Natural killer cell treated with Interleukin-12 subunit alpha and Interleukin-12 subunit beta and Interleukin-15 and Interleukin-18, amount 100 ng/mL, for 72 hours (primary cell): ENCODE measurements at regions not wholly inside any gene's neighbourhood (a gene's known extent, or its start where the extent isn't known, plus 50 kb on each side); places are given as distances from the start of the nearest gene placed in this dataset.

Experiments
- ATAC-seq, 2 donors: fragments of 150-1000 bp; cut with Tn5 transposase in 1 of 2; sonication (Bioruptor Pico), chemical (Tn5 transposase) in 1 of 2; 2 replicates each; pipeline ENCODE4 v1.10.0; 2021
- DNase-seq: peaks from one replicate; pipeline ENCODE4 v3.0.0; 2022; ENCODE audit warnings: low spot score
- H3K27ac Mint-ChIP-seq, 2 donors: 1 replicate in 1 of 2; 2 replicates in 1 of 2; pipeline ENCODE4 v1.8.0; 2022; ENCODE audit warnings: mixed read lengths in 2 of 2, mild to moderate bottlenecking in 1 of 2, moderate library complexity in 1 of 2
- H3K27me3 Mint-ChIP-seq, 2 donors: 1 replicate in 1 of 2; 2 replicates in 1 of 2; pipeline ENCODE4 v1.8.0; 2022; ENCODE audit warnings: mixed read lengths in 2 of 2
- H3K36me3 Mint-ChIP-seq: one replicate; pipeline ENCODE4 v1.8.0; 2022; ENCODE audit warnings: mixed read lengths
- H3K4me1 Mint-ChIP-seq, 2 donors: 1 replicate in 1 of 2; 2 replicates in 1 of 2; pipeline ENCODE4 v1.8.0; 2022; ENCODE audit warnings: low read depth in 2 of 2, mixed read lengths in 2 of 2, mild to moderate bottlenecking in 1 of 2
- H3K4me3 Mint-ChIP-seq: one replicate; pipeline ENCODE4 v1.8.0; 2022; ENCODE audit warnings: mixed read lengths
- H3K9me3 Mint-ChIP-seq: 2 replicates; pipeline ENCODE4 v1.8.0; 2022; ENCODE audit warnings: mixed read lengths

- Mint-ChIP-seq H3K36me3 (peaks cover 7% of the 10 kb centered on the region), H3K4me3 (no peak overlapping the region), H3K27me3 (peaks cover 30 to 36% of the 10 kb centered on the region in 2 donors), H3K9me3 (no peaks in the 10 kb centered on the region), H3K4me1 (peaks cover 20 to 30% of the 10 kb centered on the region in 2 donors), H3K27ac (no peak overlapping the region)
- DNase-seq (no peak), ATAC-seq (no peak)
Observed at GRCh38 chr6:167695831-167696230, 130.9 kb upstream of the AFDN start.

- no peak for DNase-seq
- no peak for ATAC-seq
Observed at GRCh38 chr6:167696296-167696695, 130.4 kb upstream of the AFDN start.

GRCh38 chr6:167697316-167697715 lies 129.4 kb upstream of the AFDN start:
- peaks cover 23 to 34% of the 10 kb centered on the region in 2 donors for H3K27me3 Mint-ChIP-seq
- peak overlapping the region in 1 of 2 donors; percentile 50 for H3K27ac Mint-ChIP-seq
- DNase-seq (no peak), ATAC-seq (no peak)
- H3K4me3 Mint-ChIP-seq, result no peak overlapping the region
- H3K36me3 Mint-ChIP-seq, result peaks cover 7% of the 10 kb centered on the region
- no peaks in the 10 kb centered on the region for H3K9me3 Mint-ChIP-seq
- H3K4me1 Mint-ChIP-seq, result peaks cover 20 to 33% of the 10 kb centered on the region in 2 donors

More at GRCh38 chr6:167696296-167696695, 130.4 kb upstream of the AFDN start:
- peaks cover 20 to 33% of the 10 kb centered on the region in 2 donors for H3K4me1 Mint-ChIP-seq
- no peak overlapping the region for H3K27ac Mint-ChIP-seq
- no peaks in the 10 kb centered on the region for H3K9me3 Mint-ChIP-seq
- no peak overlapping the region for H3K4me3 Mint-ChIP-seq
- H3K36me3 Mint-ChIP-seq, result peaks cover 7% of the 10 kb centered on the region
- H3K27me3 Mint-ChIP-seq, result peaks cover 28 to 35% of the 10 kb centered on the region in 2 donors

- Mint-ChIP-seq H3K27me3 (peaks cover 25 to 35% of the 10 kb centered on the region in 2 donors), H3K27ac (peak overlapping the region; percentile 91 to 99), H3K4me1 (peaks cover 20 to 33% of the 10 kb centered on the region in 2 donors), H3K36me3 (peaks cover 7% of the 10 kb centered on the region), H3K9me3 (no peaks in the 10 kb centered on the region), H3K4me3 (no peak overlapping the region)
- no peak for ATAC-seq
- no peak for DNase-seq
Observed at GRCh38 chr6:167698540-167698939, 128.2 kb upstream of the AFDN start.

GRCh38 chr6:167699141-167699931 lies 127.4 kb upstream of the AFDN start:
- peak overlapping the region; percentile 91 to 99 for H3K27ac Mint-ChIP-seq
- peaks cover 22 to 30% of the 10 kb centered on the region in 2 donors for H3K27me3 Mint-ChIP-seq
- H3K9me3 Mint-ChIP-seq, result no peaks in the 10 kb centered on the region
- DNase-seq (peak; percentile 81), ATAC-seq (peak; percentile 90 to 94)
- peaks cover 7% of the 10 kb centered on the region for H3K36me3 Mint-ChIP-seq
- H3K4me1 Mint-ChIP-seq, result peaks cover 20 to 31% of the 10 kb centered on the region in 2 donors
- H3K4me3 Mint-ChIP-seq, result peak overlapping the region; percentile 76

- Mint-ChIP-seq H3K36me3 (peaks cover 7% of the 10 kb centered on the region), H3K27me3 (peaks cover 22 to 33% of the 10 kb centered on the region in 2 donors), H3K27ac (peak overlapping the region; percentile 91 to 99), H3K4me3 (peak overlapping the region; percentile 76), H3K4me1 (peaks cover 26 to 34% of the 10 kb centered on the region in 2 donors), H3K9me3 (no peaks in the 10 kb centered on the region)
- ATAC-seq (no peak), DNase-seq (no peak)
Observed at GRCh38 chr6:167700199-167700598, 126.5 kb upstream of the AFDN start.

GRCh38 chr6:167701010-167701409 lies 125.7 kb upstream of the AFDN start:
- Mint-ChIP-seq H3K36me3 (peaks cover 7% of the 10 kb centered on the region), H3K9me3 (no peaks in the 10 kb centered on the region), H3K27ac (peak overlapping the region; percentile 91 to 99), H3K4me3 (no peak overlapping the region), H3K4me1 (peaks cover 28 to 39% of the 10 kb centered on the region in 2 donors), H3K27me3 (peaks cover 22 to 33% of the 10 kb centered on the region in 2 donors)
- ATAC-seq (no peak), DNase-seq (no peak)

- Mint-ChIP-seq H3K36me3 (peaks cover 7% of the 10 kb centered on the region), H3K4me1 (peaks cover 39 to 42% of the 10 kb centered on the region in 2 donors), H3K27ac (no peak overlapping the region), H3K4me3 (no peak overlapping the region), H3K9me3 (no peaks in the 10 kb centered on the region), H3K27me3 (peaks cover 18 to 35% of the 10 kb centered on the region in 2 donors)
- ATAC-seq (no peak), DNase-seq (no peak)
Observed at GRCh38 chr6:167702241-167702827, 124.4 kb upstream of the AFDN start.

GRCh38 chr6:167703347-167703746 lies 123.4 kb upstream of the AFDN start:
- H3K36me3 Mint-ChIP-seq, result peaks cover 7% of the 10 kb centered on the region
- DNase-seq (no peak), ATAC-seq (no peak)
- no peak overlapping the region for H3K4me3 Mint-ChIP-seq
- peaks cover 25 to 42% of the 10 kb centered on the region in 2 donors for H3K27me3 Mint-ChIP-seq
- no peak overlapping the region for H3K27ac Mint-ChIP-seq
- H3K4me1 Mint-ChIP-seq, result peaks cover 39 to 43% of the 10 kb centered on the region in 2 donors
- H3K9me3 Mint-ChIP-seq, result no peaks in the 10 kb centered on the region

- Mint-ChIP-seq H3K36me3 (peaks cover 7% of the 10 kb centered on the region), H3K27me3 (peaks cover 29 to 45% of the 10 kb centered on the region in 2 donors), H3K27ac (no peak overlapping the region), H3K4me3 (no peak overlapping the region), H3K4me1 (peaks cover 39 to 47% of the 10 kb centered on the region in 2 donors), H3K9me3 (no peaks in the 10 kb centered on the region)
- ATAC-seq (no peak), DNase-seq (no peak)
Observed at GRCh38 chr6:167703781-167704180, 122.9 kb upstream of the AFDN start.

- peaks cover 32 to 45% of the 10 kb centered on the region in 2 donors for H3K4me1 Mint-ChIP-seq
- DNase-seq (no peak), ATAC-seq (no peak)
- H3K27ac Mint-ChIP-seq, result no peak overlapping the region
- H3K27me3 Mint-ChIP-seq, result peaks cover 31 to 48% of the 10 kb centered on the region in 2 donors
- H3K4me3 Mint-ChIP-seq, result no peak overlapping the region
- no peaks in the 10 kb centered on the region for H3K9me3 Mint-ChIP-seq
- peaks cover 7% of the 10 kb centered on the region for H3K36me3 Mint-ChIP-seq
Observed at GRCh38 chr6:167704396-167704901, 122.3 kb upstream of the AFDN start.

GRCh38 chr6:167705211-167705750 lies 121.4 kb upstream of the AFDN start:
- no peak for DNase-seq
- Mint-ChIP-seq H3K27ac (no peak overlapping the region), H3K27me3 (peaks cover 28 to 41% of the 10 kb centered on the region in 2 donors), H3K4me1 (peaks cover 24 to 36% of the 10 kb centered on the region in 2 donors), H3K9me3 (no peaks in the 10 kb centered on the region), H3K36me3 (peaks cover 5% of the 10 kb centered on the region), H3K4me3 (no peak overlapping the region)
- ATAC-seq, result no peak

- ATAC-seq, result peak; percentile 86 to 88
- DNase-seq, result peak; percentile 69
- H3K4me1 Mint-ChIP-seq, result peaks cover 19 to 28% of the 10 kb centered on the region in 2 donors
- peaks cover 33 to 45% of the 10 kb centered on the region in 2 donors for H3K27me3 Mint-ChIP-seq
- H3K27ac Mint-ChIP-seq, result peak overlapping the region in 1 of 2 donors; percentile 24
- no peaks in the 10 kb centered on the region for H3K9me3 Mint-ChIP-seq
- H3K4me3 Mint-ChIP-seq, result peak overlapping the region; percentile 11
- H3K36me3 Mint-ChIP-seq, result no peaks in the 10 kb centered on the region
Observed at GRCh38 chr6:167706313-167707109, 120.2 kb upstream of the AFDN start.
